WTC11 (cell line): ENCODE measurements at regions not wholly inside any gene's neighbourhood (a gene's known extent, or its start where the extent isn't known, plus 50 kb on each side); places are given as distances from the start of the nearest gene placed in this dataset.

Experiments
- ATF6 ChIP-seq: sonication (generic); formaldehyde crosslinking; IDR thresholded peaks from 2 replicates; pipeline ENCODE4 v1.8.1; 2023; ENCODE audit warnings: mild to moderate bottlenecking, missing genetic modification reagents
- PREB ChIP-seq: sonication (generic); formaldehyde crosslinking; IDR thresholded peaks from 2 replicates; pipeline ENCODE4 v1.8.1; 2022; ENCODE audit warnings: mild to moderate bottlenecking, missing genetic modification reagents, moderate library complexity, borderline replicate concordance
- SP1 ChIP-seq: sonication (generic); formaldehyde crosslinking; conservative IDR thresholded peaks from 2 replicates; pipeline ENCODE4 v1.8.1; 2022; ENCODE audit warnings: missing genetic modification reagents
- TF ChIP-seq, protein P1 (sequence below): sonication (generic); formaldehyde crosslinking; IDR thresholded peaks from 2 replicates; pipeline ENCODE4 v1.8.1; 2022; ENCODE audit warnings: missing genetic modification reagents, borderline replicate concordance
- TF ChIP-seq, protein P2 (sequence below): fragments of 200-600 bp; IDR thresholded peaks from 2 replicates; pipeline ENCODE4 v1.8.0; 2022; ENCODE audit warnings: antibody characterized with exemption
- TF ChIP-seq, protein P3 (sequence below): sonication (generic); formaldehyde crosslinking; IDR thresholded peaks from 2 replicates; pipeline ENCODE4 v1.8.0; 2022; ENCODE audit warnings: mild to moderate bottlenecking, missing genetic modification reagents

DNA sequence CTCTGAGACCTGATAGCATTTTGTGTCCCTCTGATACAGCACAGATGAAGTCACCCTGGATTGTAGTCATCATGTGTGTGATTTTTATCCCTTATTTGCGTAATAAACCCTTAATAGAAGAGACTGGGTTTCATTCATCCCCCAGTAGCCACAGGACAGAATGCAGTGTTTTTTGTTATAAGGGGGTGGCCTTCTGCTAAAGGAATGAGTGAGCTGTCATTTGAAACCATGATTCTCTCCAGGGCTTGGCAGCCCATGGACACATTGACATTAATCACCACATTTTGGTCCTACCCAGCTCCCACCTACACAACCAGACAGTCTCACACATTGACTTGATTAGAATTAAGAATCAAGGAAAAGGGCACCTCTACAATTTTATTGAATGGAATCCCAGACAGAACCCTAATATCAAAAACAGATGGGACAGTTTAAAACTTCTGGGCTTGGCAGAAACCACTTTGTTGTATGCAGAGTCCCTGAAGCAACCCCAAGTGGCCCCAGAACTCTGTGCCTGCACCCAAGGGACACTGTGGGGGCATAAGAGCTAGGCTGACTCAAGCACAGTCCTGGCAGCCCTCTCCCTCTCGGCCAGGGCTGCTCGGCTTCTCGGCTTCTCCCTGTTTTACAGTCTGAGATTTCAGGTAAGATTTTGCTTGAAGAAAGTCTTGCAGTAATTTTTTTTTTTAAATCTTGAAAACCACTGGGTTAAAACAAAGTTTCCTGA is 254.0 kb upstream of the SLC14A2 start:
- TF ChIP-seq, protein P1, sequence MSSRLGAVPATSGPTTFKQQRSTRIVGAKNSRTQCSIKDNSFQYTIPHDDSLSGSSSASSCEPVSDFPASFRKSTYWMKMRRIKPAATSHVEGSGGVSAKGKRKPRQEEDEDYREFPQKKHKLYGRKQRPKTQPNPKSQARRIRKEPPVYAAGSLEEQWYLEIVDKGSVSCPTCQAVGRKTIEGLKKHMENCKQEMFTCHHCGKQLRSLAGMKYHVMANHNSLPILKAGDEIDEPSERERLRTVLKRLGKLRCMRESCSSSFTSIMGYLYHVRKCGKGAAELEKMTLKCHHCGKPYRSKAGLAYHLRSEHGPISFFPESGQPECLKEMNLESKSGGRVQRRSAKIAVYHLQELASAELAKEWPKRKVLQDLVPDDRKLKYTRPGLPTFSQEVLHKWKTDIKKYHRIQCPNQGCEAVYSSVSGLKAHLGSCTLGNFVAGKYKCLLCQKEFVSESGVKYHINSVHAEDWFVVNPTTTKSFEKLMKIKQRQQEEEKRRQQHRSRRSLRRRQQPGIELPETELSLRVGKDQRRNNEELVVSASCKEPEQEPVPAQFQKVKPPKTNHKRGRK (CRISPR knock-in tag), result no peak
- no peak for TF ChIP-seq ATF6
- TF ChIP-seq, protein P2, sequence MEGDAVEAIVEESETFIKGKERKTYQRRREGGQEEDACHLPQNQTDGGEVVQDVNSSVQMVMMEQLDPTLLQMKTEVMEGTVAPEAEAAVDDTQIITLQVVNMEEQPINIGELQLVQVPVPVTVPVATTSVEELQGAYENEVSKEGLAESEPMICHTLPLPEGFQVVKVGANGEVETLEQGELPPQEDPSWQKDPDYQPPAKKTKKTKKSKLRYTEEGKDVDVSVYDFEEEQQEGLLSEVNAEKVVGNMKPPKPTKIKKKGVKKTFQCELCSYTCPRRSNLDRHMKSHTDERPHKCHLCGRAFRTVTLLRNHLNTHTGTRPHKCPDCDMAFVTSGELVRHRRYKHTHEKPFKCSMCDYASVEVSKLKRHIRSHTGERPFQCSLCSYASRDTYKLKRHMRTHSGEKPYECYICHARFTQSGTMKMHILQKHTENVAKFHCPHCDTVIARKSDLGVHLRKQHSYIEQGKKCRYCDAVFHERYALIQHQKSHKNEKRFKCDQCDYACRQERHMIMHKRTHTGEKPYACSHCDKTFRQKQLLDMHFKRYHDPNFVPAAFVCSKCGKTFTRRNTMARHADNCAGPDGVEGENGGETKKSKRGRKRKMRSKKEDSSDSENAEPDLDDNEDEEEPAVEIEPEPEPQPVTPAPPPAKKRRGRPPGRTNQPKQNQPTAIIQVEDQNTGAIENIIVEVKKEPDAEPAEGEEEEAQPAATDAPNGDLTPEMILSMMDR, result no peak
- no peak for TF ChIP-seq SP1 (CRISPR knock-in tag)
- TF ChIP-seq PREB (CRISPR knock-in tag), result no peak
- TF ChIP-seq, protein P3, sequence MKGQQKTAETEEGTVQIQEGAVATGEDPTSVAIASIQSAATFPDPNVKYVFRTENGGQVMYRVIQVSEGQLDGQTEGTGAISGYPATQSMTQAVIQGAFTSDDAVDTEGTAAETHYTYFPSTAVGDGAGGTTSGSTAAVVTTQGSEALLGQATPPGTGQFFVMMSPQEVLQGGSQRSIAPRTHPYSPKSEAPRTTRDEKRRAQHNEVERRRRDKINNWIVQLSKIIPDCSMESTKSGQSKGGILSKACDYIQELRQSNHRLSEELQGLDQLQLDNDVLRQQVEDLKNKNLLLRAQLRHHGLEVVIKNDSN (CRISPR knock-in tag), result no peak
